A673 (cell line): ENCODE measurements at regions not wholly inside any gene's neighbourhood (a gene's known extent, or its start where the extent isn't known, plus 50 kb on each side); places are given as distances from the start of the nearest gene placed in this dataset.

ENCODE experiments used
- BruUV-seq: library from RNA; stranded (reverse); fragments of 400-500 nt; replicated peaks from 2 replicates; lab custom pipeline; 2021; lab: Mats Ljungman, UMichigan
- CTCF ChIA-PET: fragments of 300-600 bp; sonication (Branson Sonifier 250); formaldehyde crosslinking; loops from one replicate; lab custom pipeline; 2022; ENCODE audit warnings: antibody characterized with exemption; lab: Charles Lee
- POLR2A ChIA-PET: fragments of 300-600 bp; sonication (Branson Sonifier 250); formaldehyde crosslinking; loops from one replicate; lab custom pipeline; 2022; ENCODE audit warnings: antibody characterized with exemption; ENCODE audit not compliant: low non-redundant PET; lab: Charles Lee
- DNase-seq: peaks from one replicate; pipeline ENCODE4 v3.0.0-alpha.2; 2015; ENCODE audit warnings: low spot score
- H3K27ac ChIP-seq: fragments of 200-600 bp; sonication (generic); 2 replicates; pipeline ENCODE4 v1.5.1; 2016; ENCODE audit warnings: mixed run types, low read depth, mild to moderate bottlenecking, mixed read lengths, antibody characterized with exemption, low read length; ENCODE audit not compliant: poor library complexity, severe bottlenecking
- H3K27me3 ChIP-seq: fragments of 200-600 bp; sonication (generic); replicated peaks from 2 replicates; pipeline ENCODE4 v1.6.1; 2017; ENCODE audit warnings: mixed run types, low read depth, mild to moderate bottlenecking, mixed read lengths, antibody characterized with exemption, low read length; ENCODE audit not compliant: insufficient read depth, poor library complexity
- H3K36me3 ChIP-seq: fragments of 200-600 bp; sonication (generic); 2 replicates; pipeline ENCODE4 v1.6.1; 2016; ENCODE audit warnings: mixed run types, mild to moderate bottlenecking, mixed read lengths, antibody characterized with exemption, low read length; ENCODE audit not compliant: insufficient read depth, poor library complexity, severe bottlenecking
- H3K4me1 ChIP-seq: fragments of 200-600 bp; sonication (generic); 2 replicates; pipeline ENCODE4 v1.6.1; 2017; ENCODE audit warnings: mixed run types, mild to moderate bottlenecking, mixed read lengths, antibody characterized with exemption, low read length; ENCODE audit not compliant: insufficient read depth, poor library complexity, severe bottlenecking
- H3K4me3 ChIP-seq: fragments of 200-600 bp; sonication (generic); 2 replicates; pipeline ENCODE4 v1.5.1; 2016; ENCODE audit warnings: low read depth, mixed run types, mild to moderate bottlenecking, mixed read lengths, low read length; ENCODE audit not compliant: poor library complexity, severe bottlenecking
- H3K9me3 ChIP-seq: fragments of 200-600 bp; sonication (generic); 2 replicates; pipeline ENCODE4 v1.6.1; 2016; ENCODE audit warnings: mixed run types, low read depth, mild to moderate bottlenecking, mixed read lengths, antibody characterized with exemption, low read length; ENCODE audit not compliant: poor library complexity, severe bottlenecking
- CTCF ChIP-seq: fragments of 300-800, 200-600 bp; sonication (generic); conservative IDR thresholded peaks from 2 replicates; pipeline ENCODE4 v1.5.1; 2017; ENCODE audit warnings: low read depth, mild to moderate bottlenecking, antibody characterized with exemption, low read length, moderate library complexity, mixed read lengths
- EZH2 ChIP-seq: fragments of 200-600 bp; sonication (generic); IDR thresholded peaks from 2 replicates; pipeline ENCODE4 v1.6.1; 2017; ENCODE audit warnings: borderline replicate concordance, low read depth, mild to moderate bottlenecking, mixed read lengths, antibody characterized with exemption, low read length; ENCODE audit not compliant: poor library complexity, severe bottlenecking
- intact Hi-C: fragments of 100-400 bp; cut with micrococcal nuclease; formaldehyde crosslinking; loops from one replicate; pipeline ENCODE4 v1.10.0; 2022; ENCODE audit not compliant: unreplicated experiment

DNA sequence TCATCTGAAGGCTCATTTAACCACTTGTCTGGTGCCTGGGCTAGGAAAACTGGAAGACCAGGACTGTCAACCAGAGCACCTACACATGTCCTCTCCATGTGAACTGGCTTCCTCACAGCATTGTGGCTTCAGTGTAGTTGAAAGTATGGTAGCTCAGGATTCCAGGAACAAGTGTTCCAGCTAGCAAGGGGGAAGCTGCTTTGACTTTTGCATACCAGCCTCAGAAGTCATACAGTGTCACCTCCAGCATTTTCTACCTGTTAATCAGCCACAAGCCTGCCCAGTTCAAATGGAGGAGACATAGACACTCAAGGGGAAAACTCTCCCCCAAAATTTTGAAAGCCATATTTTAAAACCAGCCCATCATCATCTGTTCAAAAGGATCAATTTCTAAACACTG is 212.8 kb upstream of the CAND1 start:
- H3K36me3 ChIP-seq = no peaks in the 10 kb centered on the region
- no peak for TF ChIP-seq EZH2
- no peak for TF ChIP-seq CTCF
- H3K27ac ChIP-seq = no peak overlapping the region
- no peak for DNase-seq
- H3K9me3 ChIP-seq = no peaks in the 10 kb centered on the region
- intact Hi-C loops = no loop called here
- ChIA-PET CTCF (no interaction called here), POLR2A (no interaction called here)
- H3K4me1 ChIP-seq = no peaks in the 10 kb centered on the region
- BruUV-seq = no TSS peak
- no peak overlapping the region for H3K4me3 ChIP-seq
- no peaks in the 10 kb centered on the region for H3K27me3 ChIP-seq

DNA sequence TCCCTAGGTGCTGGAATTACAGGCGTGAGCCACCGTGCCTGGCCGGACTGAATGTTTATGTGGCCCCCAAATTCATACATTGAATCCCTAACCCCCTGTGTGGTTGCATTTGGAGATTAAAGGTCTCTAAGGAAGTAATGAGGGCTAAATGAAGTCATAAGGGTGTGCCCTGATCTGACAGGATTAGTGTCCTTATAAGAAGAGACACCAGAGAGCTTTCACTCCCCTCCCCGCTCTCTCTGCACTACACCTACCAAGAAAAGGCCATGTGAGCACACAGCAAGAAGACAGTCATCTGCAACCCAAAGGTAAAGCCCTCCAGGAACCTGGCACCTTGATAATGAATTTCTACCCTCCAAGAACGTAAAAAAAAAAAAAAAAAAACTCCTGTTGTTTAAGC is 212.1 kb upstream of the CAND1 start:
- no TSS peak for BruUV-seq

DNA sequence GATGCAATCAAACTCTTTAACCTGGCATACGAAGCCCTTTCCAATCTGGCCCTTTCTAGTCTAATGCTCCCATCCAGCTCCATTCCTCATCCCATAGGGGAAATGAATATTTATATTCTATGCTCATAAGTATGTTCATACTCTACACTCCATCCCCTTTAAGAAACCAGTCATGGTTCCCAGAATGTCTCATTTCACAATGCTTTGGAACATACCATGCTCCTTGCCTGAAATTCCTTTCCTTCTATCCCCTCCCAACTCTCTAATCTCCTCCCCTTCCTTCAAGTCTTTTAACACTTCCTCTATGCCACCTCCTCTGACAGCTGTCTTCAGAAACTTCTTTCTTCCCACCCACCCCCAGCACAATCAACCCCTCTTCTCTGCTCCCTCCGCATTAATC is 207.0 kb upstream of the CAND1 start:
- ChIA-PET POLR2A (no interaction called here), CTCF (no interaction called here)
- H3K36me3 ChIP-seq = no peaks in the 10 kb centered on the region
- BruUV-seq = no TSS peak
- no peak for DNase-seq
- TF ChIP-seq CTCF (no peak), EZH2 (no peak)
- intact Hi-C loops = no loop called here
- H3K4me1 ChIP-seq = no peaks in the 10 kb centered on the region
- H3K4me3 ChIP-seq = no peak overlapping the region
- H3K27ac ChIP-seq = no peak overlapping the region
- H3K27me3 ChIP-seq = peaks cover 37% of the 10 kb centered on the region
- H3K9me3 ChIP-seq = no peaks in the 10 kb centered on the region

More for the DNA sequence above, 212.1 kb upstream of the CAND1 start:
- Histone ChIP-seq H3K27ac (no peak overlapping the region), H3K4me1 (no peaks in the 10 kb centered on the region), H3K9me3 (no peaks in the 10 kb centered on the region), H3K27me3 (no peaks in the 10 kb centered on the region), H3K4me3 (no peak overlapping the region), H3K36me3 (no peaks in the 10 kb centered on the region)
- TF ChIP-seq CTCF (no peak), EZH2 (no peak)
- CTCF ChIA-PET = interaction anchor here (0.7 kb wide), 1 partner anchor 441 kb away, joined by 3 read pairs; no protein-coding TSS in a partner anchor
- intact Hi-C loops = no loop called here
- POLR2A ChIA-PET = no interaction called here
- DNase-seq = no peak
